GM21423 (cell line): ENCODE measurements at regions not wholly inside any gene's neighbourhood (a gene's known extent, or its start where the extent isn't known, plus 50 kb on each side); places are given as distances from the start of the nearest gene placed in this dataset.

Experiments
- ATAC-seq: cut with Tn5 transposase; IDR thresholded peaks from one replicate; pipeline ENCODE4 v1.9.1; 2021; ENCODE audit warnings: mild to moderate bottlenecking, moderate library complexity; ENCODE audit not compliant: unreplicated experiment

- ATAC-seq: no peak
Measured at GRCh38 chr4:85250852-85251251, 224.1 kb upstream of the ARHGAP24 start.

GRCh38 chr4:85257817-85258370, 217.1 kb upstream of the ARHGAP24 start:
- ATAC-seq: no peak

GRCh38 chr4:85260064-85260463, 214.9 kb upstream of the ARHGAP24 start:
- ATAC-seq: no peak

GRCh38 chr4:85265234-85265633, 209.7 kb upstream of the ARHGAP24 start:
- no peak for ATAC-seq

GRCh38 chr4:85268188-85268587, 206.8 kb upstream of the ARHGAP24 start:
- no peak for ATAC-seq

- no peak for ATAC-seq
Measured at GRCh38 chr4:85268961-85269360, 206.0 kb upstream of the ARHGAP24 start.

- no peak for ATAC-seq
Measured at GRCh38 chr4:85274955-85275354, 200.0 kb upstream of the ARHGAP24 start.

GRCh38 chr4:85280963-85281362, 194.0 kb upstream of the ARHGAP24 start:
- ATAC-seq: no peak

GRCh38 chr4:85291226-85291625, 183.7 kb upstream of the ARHGAP24 start:
- no peak for ATAC-seq

GRCh38 chr4:85298037-85298436, 176.9 kb upstream of the ARHGAP24 start:
- no peak for ATAC-seq

- no peak for ATAC-seq
Measured at GRCh38 chr4:85302193-85302736, 172.7 kb upstream of the ARHGAP24 start.

- no peak for ATAC-seq
Measured at GRCh38 chr4:85302756-85303155, 172.2 kb upstream of the ARHGAP24 start.

- ATAC-seq: no peak
Measured at GRCh38 chr4:85318415-85318814, 156.5 kb upstream of the ARHGAP24 start.

- ATAC-seq: no peak
Measured at GRCh38 chr4:85358831-85359230, 116.1 kb upstream of the ARHGAP24 start.

- no peak for ATAC-seq
Measured at GRCh38 chr4:85362550-85362949, 112.4 kb upstream of the ARHGAP24 start.

GRCh38 chr4:85367815-85368214, 107.1 kb upstream of the ARHGAP24 start:
- no peak for ATAC-seq

- no peak for ATAC-seq
Measured at GRCh38 chr4:85368240-85368639, 106.7 kb upstream of the ARHGAP24 start.

GRCh38 chr4:85368932-85369331, 106.0 kb upstream of the ARHGAP24 start:
- no peak for ATAC-seq

GRCh38 chr4:85369703-85370380, 105.1 kb upstream of the ARHGAP24 start:
- ATAC-seq: no peak

- ATAC-seq: peak; percentile 88
Measured at GRCh38 chr4:85370400-85371032, 104.4 kb upstream of the ARHGAP24 start.

GRCh38 chr4:85372966-85373365, 102.0 kb upstream of the ARHGAP24 start:
- ATAC-seq: no peak

- ATAC-seq: no peak
Measured at GRCh38 chr4:85376285-85376684, 98.7 kb upstream of the ARHGAP24 start.
